Trophoblast cell (in vitro differentiated cells and primary cell): ENCODE measurements at regions not wholly inside any gene's neighbourhood (a gene's known extent, or its start where the extent isn't known, plus 50 kb on each side); places are given as distances from the start of the nearest gene placed in this dataset.

Experiments used
- DNase-seq, 2 donors: peaks; one replicate each; pipeline ENCODE4 v3.0.0-alpha.2; 2016
- H2AFZ ChIP-seq: 2 replicates; pipeline ENCODE4 v1.6.1; 2013; ENCODE audit warnings: low read length, moderate library complexity, mild to moderate bottlenecking; ENCODE audit not compliant: insufficient read depth, poor library complexity
- H2AK5ac ChIP-seq: 2 replicates; pipeline ENCODE4 v1.6.1; 2013; ENCODE audit warnings: mild to moderate bottlenecking, low read length
- H2BK120ac ChIP-seq: 2 replicates; pipeline ENCODE4 v1.6.1; 2013; ENCODE audit warnings: low read length, mild to moderate bottlenecking, moderate library complexity; ENCODE audit not compliant: insufficient read depth, poor library complexity
- H2BK12ac ChIP-seq: 2 replicates; pipeline ENCODE4 v1.6.1; 2013; ENCODE audit warnings: mild to moderate bottlenecking, low read length, moderate library complexity
- H2BK5ac ChIP-seq: 2 replicates; pipeline ENCODE4 v1.6.1; 2013; ENCODE audit warnings: low read length, low read depth, moderate library complexity, mild to moderate bottlenecking; ENCODE audit not compliant: poor library complexity
- H3K14ac ChIP-seq: 2 replicates; pipeline ENCODE4 v1.6.1; 2013; ENCODE audit warnings: mild to moderate bottlenecking, low read length
- H3K18ac ChIP-seq: 2 replicates; pipeline ENCODE4 v1.6.1; 2013; ENCODE audit warnings: mild to moderate bottlenecking, low read length
- H3K23ac ChIP-seq: 2 replicates; pipeline ENCODE4 v1.6.1; 2013; ENCODE audit warnings: low read length
- H3K27ac ChIP-seq: 2 replicates; pipeline ENCODE4 v1.5.1; 2013; ENCODE audit warnings: low read depth, mild to moderate bottlenecking, inconsistent platforms, low read length, moderate library complexity
- H3K27me3 ChIP-seq: 2 replicates; pipeline ENCODE4 v1.6.1; 2013; ENCODE audit warnings: inconsistent platforms, mild to moderate bottlenecking, low read length, moderate library complexity; ENCODE audit not compliant: insufficient read depth
- H3K36me3 ChIP-seq, 2 experiments: 1 replicate in 1 of 2; 2 replicates in 1 of 2; pipeline ENCODE4 v1.6.1; 2013; ENCODE audit warnings: low read length in 2 of 2, mild to moderate bottlenecking in 2 of 2, moderate library complexity in 1 of 2; ENCODE audit not compliant: insufficient read depth in 2 of 2, control insufficient read depth in 1 of 2
- H3K4ac ChIP-seq: 2 replicates; pipeline ENCODE4 v1.6.1; 2013; ENCODE audit warnings: low read depth, mild to moderate bottlenecking, low read length, moderate library complexity
- H3K4me1 ChIP-seq, 2 experiments: 1 replicate in 1 of 2; 2 replicates in 1 of 2; pipeline ENCODE4 v1.6.1; 2013; ENCODE audit warnings: low read length in 2 of 2, mild to moderate bottlenecking in 2 of 2, moderate library complexity in 1 of 2; ENCODE audit not compliant: insufficient read depth in 2 of 2, control insufficient read depth in 1 of 2
- H3K4me2 ChIP-seq: 2 replicates; pipeline ENCODE4 v1.6.1; 2013; ENCODE audit warnings: inconsistent platforms, mild to moderate bottlenecking, low read length, moderate library complexity
- H3K4me3 ChIP-seq: 2 replicates; pipeline ENCODE4 v1.5.1; 2013; ENCODE audit warnings: mild to moderate bottlenecking, low read depth, low read length, inconsistent platforms
- H3K79me1 ChIP-seq: one replicate; pipeline ENCODE4 v1.6.1; 2013; ENCODE audit warnings: low read length
- H3K79me2 ChIP-seq: 2 replicates; pipeline ENCODE4 v1.6.1; 2013; ENCODE audit warnings: low read length, mild to moderate bottlenecking; ENCODE audit not compliant: control insufficient read depth, insufficient read depth, poor library complexity
- H3K9ac ChIP-seq: 2 replicates; pipeline ENCODE4 v1.6.1; 2013; ENCODE audit warnings: mild to moderate bottlenecking, low read length
- H3K9me3 ChIP-seq: 2 replicates; pipeline ENCODE4 v1.6.1; 2013; ENCODE audit warnings: low read depth, mild to moderate bottlenecking, control low read depth, inconsistent platforms, low read length; ENCODE audit not compliant: insufficient read depth
- H4K12ac ChIP-seq: 2 replicates; pipeline ENCODE4 v1.6.1; 2013; ENCODE audit warnings: low read depth, mild to moderate bottlenecking, low read length, moderate library complexity
- H4K8ac ChIP-seq: 2 replicates; pipeline ENCODE4 v1.6.1; 2013; ENCODE audit warnings: low read depth, mild to moderate bottlenecking, low read length, moderate library complexity
- H4K91ac ChIP-seq: one replicate; pipeline ENCODE4 v1.6.1; 2013; ENCODE audit warnings: low read depth, mild to moderate bottlenecking, low read length, moderate library complexity
- WGBS: extraction: QIAGEN DNeasy Blood & Tissue Kit; methylation state at CpG from one replicate; pipeline ENCODE4 v1.1.7; 2013; ENCODE audit warnings: missing lambda C conversion rate; ENCODE audit not compliant: insufficient read length, insufficient coverage; ENCODE audit errors: extremely low coverage; 5-methylcytosine and 5-hydroxymethylcytosine counted together

GRCh38 chr5:161105525-161105924, 253.5 kb upstream of the ATP10B start:
- no peaks in the 10 kb centered on the region for H3K79me2 ChIP-seq
- H3K18ac ChIP-seq = no peak overlapping the region
- H3K79me1 ChIP-seq = no peaks in the 10 kb centered on the region
- H3K4me2 ChIP-seq = no peak overlapping the region
- no peak overlapping the region for H3K23ac ChIP-seq
- no peak overlapping the region for H2AK5ac ChIP-seq
- H2BK120ac ChIP-seq = no peak overlapping the region
- H3K36me3 ChIP-seq = no peaks in the 10 kb centered on the region
- H4K12ac ChIP-seq = no peak overlapping the region
- no peak overlapping the region for H3K27ac ChIP-seq
- DNase-seq = peak in 1 of 2 donors; percentile 3
- no peak overlapping the region for H3K4me3 ChIP-seq
- H3K14ac ChIP-seq = no peak overlapping the region
- H2BK12ac ChIP-seq = no peak overlapping the region
- no peaks in the 10 kb centered on the region for H3K27me3 ChIP-seq
- no peak overlapping the region for H2BK5ac ChIP-seq
- no peak overlapping the region for H4K8ac ChIP-seq
- H3K9ac ChIP-seq = no peak overlapping the region
- no peak overlapping the region for H3K4ac ChIP-seq
- H3K9me3 ChIP-seq = no peaks in the 10 kb centered on the region
- no CpG with 5 or more reads among the region's 4 CpGs for WGBS
- H2AFZ ChIP-seq = no peak overlapping the region
- H4K91ac ChIP-seq = no peak overlapping the region
- H3K4me1 ChIP-seq = no peaks in the 10 kb centered on the region

GRCh38 chr5:161098516-161098915, 246.5 kb upstream of the ATP10B start:
- Histone ChIP-seq H3K36me3 (no peaks in the 10 kb centered on the region), H2AFZ (no peak overlapping the region), H3K79me1 (no peaks in the 10 kb centered on the region), H3K79me2 (no peaks in the 10 kb centered on the region), H3K9me3 (no peaks in the 10 kb centered on the region), H2BK120ac (no peak overlapping the region), H3K4me2 (no peak overlapping the region), H3K18ac (no peak overlapping the region), H3K27ac (no peak overlapping the region), H3K4ac (no peak overlapping the region), H2BK5ac (no peak overlapping the region), H3K4me3 (no peak overlapping the region), H4K12ac (no peak overlapping the region), H4K91ac (no peak overlapping the region), H3K23ac (no peak overlapping the region), H3K9ac (no peak overlapping the region), H4K8ac (no peak overlapping the region), H3K4me1 (no peaks in the 10 kb centered on the region), H3K27me3 (no peaks in the 10 kb centered on the region), H2AK5ac (no peak overlapping the region), H2BK12ac (no peak overlapping the region), H3K14ac (no peak overlapping the region)
- no CpG with 5 or more reads among the region's 4 CpGs for WGBS
- DNase-seq = no peak

- H3K23ac ChIP-seq = no peak overlapping the region
- no peaks in the 10 kb centered on the region for H3K36me3 ChIP-seq
- no peak for DNase-seq
- H2BK12ac ChIP-seq = no peak overlapping the region
- H3K9ac ChIP-seq = no peak overlapping the region
- no peaks in the 10 kb centered on the region for H3K79me1 ChIP-seq
- WGBS = no CpG with 5 or more reads among the region's 4 CpGs
- no peak overlapping the region for H3K4ac ChIP-seq
- H3K4me3 ChIP-seq = no peak overlapping the region
- H2BK5ac ChIP-seq = no peak overlapping the region
- H3K4me2 ChIP-seq = no peak overlapping the region
- no peaks in the 10 kb centered on the region for H3K79me2 ChIP-seq
- H4K91ac ChIP-seq = no peak overlapping the region
- no peak overlapping the region for H2AFZ ChIP-seq
- H3K14ac ChIP-seq = no peak overlapping the region
- H4K12ac ChIP-seq = no peak overlapping the region
- no peak overlapping the region for H2AK5ac ChIP-seq
- H2BK120ac ChIP-seq = no peak overlapping the region
- no peaks in the 10 kb centered on the region for H3K27me3 ChIP-seq
- no peak overlapping the region for H3K18ac ChIP-seq
- H3K4me1 ChIP-seq = no peaks in the 10 kb centered on the region
- no peaks in the 10 kb centered on the region for H3K9me3 ChIP-seq
- H4K8ac ChIP-seq = no peak overlapping the region
- no peak overlapping the region for H3K27ac ChIP-seq
Observed at GRCh38 chr5:161096581-161096980, 244.6 kb upstream of the ATP10B start.

DNA sequence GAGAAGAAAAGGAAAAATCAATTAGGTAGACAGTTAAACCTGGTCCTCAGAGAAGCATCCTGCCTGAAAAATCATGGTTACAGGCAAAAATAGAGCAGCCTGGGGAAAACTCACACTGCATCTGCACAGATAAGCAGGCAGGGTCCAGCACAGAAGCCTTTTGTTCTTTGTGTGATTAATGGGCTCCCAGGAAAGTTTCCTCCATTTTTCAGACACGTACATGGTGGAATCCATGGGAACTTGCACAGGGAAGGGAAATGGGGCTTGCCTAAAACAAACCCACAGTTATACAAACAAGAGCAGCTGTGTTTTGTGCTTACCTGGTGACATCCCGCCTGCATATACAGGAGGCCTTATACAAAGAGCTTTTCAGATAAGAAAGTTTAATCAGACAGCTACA, 243.9 kb upstream of the ATP10B start:
- Histone ChIP-seq H2AFZ (no peak overlapping the region), H3K27ac (no peak overlapping the region), H3K79me1 (no peaks in the 10 kb centered on the region), H3K79me2 (no peaks in the 10 kb centered on the region), H3K27me3 (no peaks in the 10 kb centered on the region), H3K9me3 (no peaks in the 10 kb centered on the region), H2AK5ac (no peak overlapping the region), H3K23ac (no peak overlapping the region), H4K12ac (no peak overlapping the region), H4K91ac (no peak overlapping the region), H3K9ac (no peak overlapping the region), H2BK12ac (no peak overlapping the region), H3K4me2 (no peak overlapping the region), H3K4me1 (no peaks in the 10 kb centered on the region), H3K4me3 (no peak overlapping the region), H3K4ac (no peak overlapping the region), H3K18ac (no peak overlapping the region), H3K14ac (no peak overlapping the region), H2BK5ac (no peak overlapping the region), H2BK120ac (no peak overlapping the region), H4K8ac (no peak overlapping the region), H3K36me3 (no peaks in the 10 kb centered on the region)
- WGBS = no CpG with 5 or more reads among the region's 2 CpGs
- DNase-seq = no peak

DNA sequence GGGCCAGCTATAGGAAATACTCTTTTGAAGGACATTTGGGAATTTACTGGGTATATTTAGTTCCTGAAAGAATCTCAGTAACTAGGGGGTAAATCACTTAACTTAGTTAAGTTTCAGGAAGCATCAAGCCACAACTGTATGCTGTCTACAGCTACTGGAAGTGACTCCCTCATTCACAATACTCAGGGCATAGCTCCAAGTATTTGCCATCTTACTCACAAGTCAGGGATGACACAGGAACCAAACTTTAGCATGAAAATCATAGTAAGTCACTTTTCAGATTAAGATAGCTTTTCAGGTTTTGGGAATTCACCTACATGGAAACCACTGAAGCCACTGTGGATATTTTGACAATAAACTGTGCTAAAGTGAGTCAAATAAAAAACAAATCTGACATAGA, 242.4 kb upstream of the ATP10B start:
- no peak overlapping the region for H2AFZ ChIP-seq
- no peak for DNase-seq
- H3K36me3 ChIP-seq = no peaks in the 10 kb centered on the region
- no peaks in the 10 kb centered on the region for H3K79me2 ChIP-seq
- H3K4me1 ChIP-seq = no peaks in the 10 kb centered on the region
- H3K79me1 ChIP-seq = no peaks in the 10 kb centered on the region
- no peak overlapping the region for H2BK120ac ChIP-seq
- H4K8ac ChIP-seq = no peak overlapping the region
- no peak overlapping the region for H3K4ac ChIP-seq
- no peak overlapping the region for H3K23ac ChIP-seq
- H3K18ac ChIP-seq = no peak overlapping the region
- H3K9me3 ChIP-seq = no peaks in the 10 kb centered on the region
- no peak overlapping the region for H2BK5ac ChIP-seq
- H2BK12ac ChIP-seq = no peak overlapping the region
- no peak overlapping the region for H3K4me2 ChIP-seq
- no peak overlapping the region for H3K14ac ChIP-seq
- no peak overlapping the region for H3K27ac ChIP-seq
- no peaks in the 10 kb centered on the region for H3K27me3 ChIP-seq
- H3K9ac ChIP-seq = no peak overlapping the region
- no peak overlapping the region for H2AK5ac ChIP-seq
- H4K91ac ChIP-seq = no peak overlapping the region
- no peak overlapping the region for H4K12ac ChIP-seq
- no peak overlapping the region for H3K4me3 ChIP-seq
